Activated CD4-positive, alpha-beta T cell treated with anti-CD3 and anti-CD28 coated beads, Interleukin-2, Interleukin-6, amounts not matched to agents 100 ng/mL and 50 ng/mL, durations not matched to agents 16 hours and 8 hours (primary cell): ENCODE measurements at regions not wholly inside any gene's neighbourhood (a gene's known extent, or its start where the extent isn't known, plus 50 kb on each side); places are given as distances from the start of the nearest gene placed in this dataset.

Source experiments
- DNase-seq: peaks from one replicate; pipeline ENCODE4 v3.0.0-alpha.2; 2020

GRCh38 chr2:479490-480176 lies 191.7 kb upstream of the ALKAL2 start:
- DNase-seq, result no peak

DNA sequence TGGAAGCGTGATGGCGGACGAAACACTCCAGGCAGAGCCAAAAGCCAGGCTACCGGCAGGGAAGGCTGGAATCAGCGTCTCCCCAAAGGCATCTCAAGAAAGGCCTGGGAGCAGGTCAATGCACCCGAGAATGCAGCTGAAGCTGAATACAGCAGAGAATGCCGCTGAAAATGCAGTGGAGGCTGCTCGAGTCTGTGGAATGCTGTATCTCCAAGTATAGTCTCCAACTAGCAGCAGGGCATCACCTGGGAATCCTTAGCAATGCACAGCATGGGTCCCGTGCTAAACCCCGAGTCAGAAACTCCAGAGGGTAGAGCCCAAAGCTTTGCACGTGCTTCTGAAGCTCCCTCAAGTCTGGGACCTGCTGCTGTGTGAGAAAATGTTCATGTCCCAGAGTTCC lies 191.1 kb upstream of the ALKAL2 start:
- DNase-seq, result no peak

DNA sequence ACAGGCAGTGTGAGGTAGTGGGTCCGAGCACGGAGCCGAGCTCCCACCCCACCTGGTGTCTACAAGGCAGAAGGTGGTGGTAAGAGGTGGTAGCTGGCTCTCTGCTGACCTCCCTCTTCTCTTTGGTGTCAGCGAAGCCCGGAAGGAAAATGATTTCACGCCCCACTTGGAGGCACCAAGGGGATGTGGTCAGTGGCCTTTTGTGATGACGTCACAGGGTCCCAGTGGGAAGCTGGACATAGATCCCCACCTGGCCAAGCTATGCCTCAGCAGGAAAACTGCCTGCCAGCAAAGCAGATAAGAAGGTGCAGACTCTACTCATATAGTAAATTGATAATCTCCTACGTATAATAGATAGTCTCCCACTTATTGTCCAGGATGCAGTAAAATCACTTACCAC lies 183.7 kb upstream of the ALKAL2 start:
- no peak for DNase-seq

- DNase-seq, result no peak
These were observed 181.6 kb upstream of the ALKAL2 start for GRCh38 chr2:469514-469913.

DNA sequence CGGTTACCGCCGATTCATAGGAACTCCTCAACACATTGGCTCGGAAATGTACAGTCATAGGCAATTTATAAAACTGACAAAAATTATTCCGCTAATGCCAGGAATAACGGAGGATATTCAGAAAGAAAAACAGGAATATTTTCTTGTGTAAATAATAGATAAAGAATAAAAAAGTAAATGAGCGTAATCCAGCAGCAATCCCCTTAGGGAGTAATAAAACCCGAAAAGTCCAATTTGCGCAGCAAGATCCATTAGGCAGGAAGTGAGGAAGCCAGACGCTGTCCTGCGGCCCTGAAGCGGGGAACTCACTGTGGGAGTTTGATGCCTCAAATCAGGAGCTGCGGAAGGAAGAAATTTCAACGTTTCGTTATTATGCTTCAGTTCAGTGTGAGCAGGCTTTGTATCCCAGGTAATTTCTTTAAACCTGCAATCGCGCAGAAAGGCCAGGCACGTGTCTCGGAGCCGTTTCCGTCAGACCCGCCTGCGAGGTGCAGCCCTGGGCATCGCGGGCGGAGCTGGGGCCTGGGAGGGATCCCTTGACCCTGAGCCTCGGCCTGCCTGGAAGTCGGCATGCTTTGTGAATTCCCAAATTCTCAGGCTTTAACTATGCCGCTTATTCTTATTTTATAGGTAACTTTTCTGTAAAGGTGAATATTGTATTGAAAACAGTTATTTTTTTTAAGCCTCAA lies 180.9 kb upstream of the ALKAL2 start:
- DNase-seq, result no peak

GRCh38 chr2:467892-468647 lies 180.2 kb upstream of the ALKAL2 start:
- no peak for DNase-seq

DNA sequence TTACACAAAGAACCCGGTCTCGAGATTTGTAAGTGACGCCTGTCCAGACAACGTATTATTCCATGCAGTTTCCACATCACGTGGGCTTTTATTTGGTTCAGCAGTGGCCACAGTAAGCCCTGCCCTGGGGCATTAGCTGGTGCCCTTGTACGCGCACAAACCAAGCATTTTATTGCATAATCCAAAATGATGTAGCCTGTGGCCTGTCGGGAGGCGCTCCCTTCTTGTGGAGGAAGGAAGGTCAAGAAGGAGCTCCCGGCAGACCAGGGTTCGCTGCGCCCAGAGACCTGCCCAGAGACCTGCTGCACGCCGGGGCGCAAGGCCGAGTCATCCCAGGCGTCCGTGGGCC lies 179.6 kb upstream of the ALKAL2 start:
- no peak for DNase-seq

- no peak for DNase-seq
These were observed 179.2 kb upstream of the ALKAL2 start for GRCh38 chr2:467101-467500.

- no peak for DNase-seq
These were observed 176.8 kb upstream of the ALKAL2 start for GRCh38 chr2:464562-465309.

DNA sequence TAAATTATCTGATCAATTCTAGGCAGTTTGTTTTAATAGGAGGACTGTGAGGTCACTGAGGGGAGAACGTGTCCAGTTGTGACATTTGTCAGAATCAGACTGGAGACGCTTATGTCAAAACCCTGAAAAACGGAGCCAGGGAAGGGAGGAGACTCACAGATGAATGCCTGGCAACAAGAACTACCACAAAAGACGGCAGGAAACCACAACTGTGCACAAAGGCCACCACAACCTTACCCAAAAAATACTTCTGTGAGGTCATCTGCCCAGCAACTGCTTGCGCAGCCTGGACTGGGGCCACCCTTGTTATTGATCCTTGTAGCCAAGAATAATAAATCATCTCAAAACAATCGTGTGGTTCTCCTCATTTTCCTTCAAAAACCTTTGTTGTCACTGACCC lies 173.0 kb upstream of the ALKAL2 start:
- peak; percentile 67 for DNase-seq

GRCh38 chr2:459931-460330 lies 172.0 kb upstream of the ALKAL2 start:
- DNase-seq, result no peak

- no peak for DNase-seq
These were observed 170.5 kb upstream of the ALKAL2 start for GRCh38 chr2:458425-458815.

- peak; percentile 18 for DNase-seq
These were observed 170.0 kb upstream of the ALKAL2 start for GRCh38 chr2:457792-458424.

- DNase-seq, result no peak
These were observed 169.4 kb upstream of the ALKAL2 start for GRCh38 chr2:457262-457661.

- DNase-seq, result no peak
These were observed 168.0 kb upstream of the ALKAL2 start for GRCh38 chr2:455913-456312.

DNA sequence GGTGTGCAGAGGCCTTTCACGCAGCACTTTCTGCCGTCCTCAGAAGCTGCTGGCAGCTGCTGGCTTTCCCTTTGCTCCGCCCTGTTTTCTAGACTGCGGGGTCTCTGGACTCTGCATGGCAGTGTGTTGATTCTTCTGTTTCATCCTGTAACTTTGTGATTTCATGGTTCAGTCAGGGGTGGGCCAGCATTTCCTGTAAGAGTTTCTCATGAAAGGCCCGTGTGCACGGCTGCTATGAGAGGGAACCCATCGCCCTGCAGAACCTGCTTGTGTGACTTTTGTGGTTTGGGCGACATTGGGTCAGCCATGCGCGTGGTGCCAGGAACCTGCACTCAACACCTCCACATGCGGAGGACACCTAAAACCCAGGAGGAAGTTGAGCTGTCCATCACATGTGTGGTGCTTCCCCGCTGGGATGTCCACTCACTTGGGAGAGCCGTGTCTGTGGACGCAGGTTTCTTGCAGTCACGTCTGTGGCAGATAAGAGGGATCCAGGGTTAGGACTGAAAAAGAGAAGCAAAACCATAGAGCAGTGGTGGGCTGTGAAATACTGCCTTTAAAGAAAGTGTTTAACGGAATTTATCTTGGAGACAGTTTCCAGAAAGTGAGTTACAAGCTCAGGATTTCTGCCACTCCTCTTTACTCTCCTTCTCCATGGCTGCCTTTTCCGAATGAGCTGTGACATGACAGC lies 167.3 kb upstream of the ALKAL2 start:
- DNase-seq, result no peak

DNA sequence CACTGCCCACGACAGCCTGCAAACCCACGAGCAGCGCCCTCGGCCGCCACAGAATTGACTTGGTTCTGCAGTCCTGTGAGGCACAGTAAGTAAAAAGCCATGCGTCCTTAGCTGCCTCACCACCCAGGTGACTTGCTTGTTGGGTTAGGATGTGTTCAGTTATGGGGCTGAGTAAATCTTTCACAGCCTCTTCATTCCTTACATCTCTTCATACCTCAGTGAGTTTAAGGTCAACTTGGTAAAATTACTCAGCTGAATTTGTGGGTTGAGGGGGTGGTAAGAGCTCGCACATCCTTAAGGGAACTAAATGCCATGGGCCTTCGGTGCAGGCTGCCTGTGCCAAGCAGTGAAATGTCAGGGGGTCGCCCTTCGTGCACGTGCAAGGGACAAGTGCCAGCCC lies 165.2 kb upstream of the ALKAL2 start:
- DNase-seq, result no peak

GRCh38 chr2:451495-451894 lies 163.6 kb upstream of the ALKAL2 start:
- DNase-seq, result no peak

DNA sequence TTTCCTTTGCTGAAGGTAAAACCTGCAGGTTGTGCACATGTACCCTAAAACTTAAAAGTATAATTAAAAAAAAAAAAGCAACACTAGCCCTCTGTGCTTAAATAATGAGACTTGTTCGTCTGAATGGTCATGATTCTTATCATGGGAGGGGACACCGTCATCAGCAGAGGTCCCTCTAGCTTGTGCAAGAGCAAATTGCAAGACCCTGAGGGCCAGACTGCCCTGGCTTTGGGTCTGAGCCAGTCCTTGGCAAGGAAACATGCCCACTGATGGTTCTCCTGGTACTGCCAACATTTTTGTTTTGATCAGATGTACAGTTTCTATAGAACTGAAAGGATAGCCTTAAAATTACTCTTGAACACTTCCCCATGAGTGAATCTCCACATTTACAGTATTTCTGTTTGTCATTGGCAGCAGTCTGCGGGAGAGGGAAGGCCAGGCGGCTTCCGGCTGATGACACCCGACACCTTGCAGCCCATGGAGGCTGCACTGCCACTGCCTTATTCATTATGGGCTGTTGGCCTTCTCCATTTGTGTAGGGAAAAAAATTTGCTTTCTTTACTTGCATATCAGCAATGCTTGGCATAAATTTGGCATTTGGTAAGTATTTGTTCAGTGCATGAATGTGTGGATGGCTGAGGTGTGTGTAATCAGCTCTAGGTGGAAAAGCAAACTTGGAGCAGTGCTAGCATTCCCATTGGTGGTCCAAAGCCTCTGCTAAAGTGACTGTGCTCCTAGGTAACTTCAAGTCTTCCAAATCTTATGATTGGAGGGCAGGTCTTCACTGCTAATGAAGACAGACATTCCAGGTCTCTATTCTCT lies 161.6 kb upstream of the ALKAL2 start:
- DNase-seq, result no peak

- no peak for DNase-seq
These were observed 160.2 kb upstream of the ALKAL2 start for GRCh38 chr2:447902-448665.
